ENCODE measurements at regions not wholly inside any gene's neighbourhood (a gene's known extent, or its start where the extent isn't known, plus 50 kb on each side); places are given as distances from the start of the nearest gene placed in this dataset.
A peak's percentile ranks its signal among the peaks of the same experiment; 100 is the strongest.
"Not testable (repeated sequence)": the region's sequence is repeated elsewhere in the genome, so short reads cannot be mapped to it uniquely, and the experiment has no call there.

DNA sequence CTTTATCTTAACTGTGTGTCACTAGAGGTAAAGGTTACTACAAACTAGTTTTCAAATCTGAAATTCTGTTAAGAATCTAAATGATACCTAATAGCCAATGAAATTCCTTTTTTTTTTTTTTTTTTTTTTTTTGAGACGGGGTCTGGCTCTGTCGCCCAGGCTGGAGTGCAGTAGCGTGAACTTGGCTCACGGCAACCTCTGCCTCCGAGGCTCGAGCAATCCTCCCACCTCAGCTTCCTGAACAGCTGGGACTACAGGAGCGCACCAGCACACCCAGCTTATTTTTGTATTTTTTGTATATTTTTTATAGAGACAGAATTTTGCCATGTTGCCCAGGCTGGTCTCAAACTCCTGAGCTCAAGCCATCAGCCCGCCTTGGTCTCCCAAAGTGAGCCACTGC lies 160.3 kb upstream of the NEBL start:
- DNase-seq (ENCODE audit: low spot score), result no peak

DNA sequence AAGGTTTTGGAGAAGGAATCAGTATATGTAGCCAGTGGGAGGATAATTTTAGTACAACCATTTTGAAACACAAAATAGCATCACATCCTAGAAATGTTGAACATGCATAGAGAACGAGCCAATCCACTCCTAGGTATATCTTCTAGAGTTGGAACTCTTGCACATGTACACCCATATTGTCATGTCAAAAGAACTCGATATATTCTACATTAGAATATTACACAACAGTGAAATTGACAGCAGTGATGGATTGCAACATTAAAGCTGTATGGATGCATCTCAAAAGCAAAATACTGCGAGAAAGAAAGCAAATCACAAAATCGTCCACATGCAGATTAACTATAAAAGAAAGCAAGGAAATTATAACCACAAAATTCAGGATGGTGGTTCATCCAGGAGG lies 159.3 kb upstream of the NEBL start:
- no peak for DNase-seq (ENCODE audit: low spot score)

DNA sequence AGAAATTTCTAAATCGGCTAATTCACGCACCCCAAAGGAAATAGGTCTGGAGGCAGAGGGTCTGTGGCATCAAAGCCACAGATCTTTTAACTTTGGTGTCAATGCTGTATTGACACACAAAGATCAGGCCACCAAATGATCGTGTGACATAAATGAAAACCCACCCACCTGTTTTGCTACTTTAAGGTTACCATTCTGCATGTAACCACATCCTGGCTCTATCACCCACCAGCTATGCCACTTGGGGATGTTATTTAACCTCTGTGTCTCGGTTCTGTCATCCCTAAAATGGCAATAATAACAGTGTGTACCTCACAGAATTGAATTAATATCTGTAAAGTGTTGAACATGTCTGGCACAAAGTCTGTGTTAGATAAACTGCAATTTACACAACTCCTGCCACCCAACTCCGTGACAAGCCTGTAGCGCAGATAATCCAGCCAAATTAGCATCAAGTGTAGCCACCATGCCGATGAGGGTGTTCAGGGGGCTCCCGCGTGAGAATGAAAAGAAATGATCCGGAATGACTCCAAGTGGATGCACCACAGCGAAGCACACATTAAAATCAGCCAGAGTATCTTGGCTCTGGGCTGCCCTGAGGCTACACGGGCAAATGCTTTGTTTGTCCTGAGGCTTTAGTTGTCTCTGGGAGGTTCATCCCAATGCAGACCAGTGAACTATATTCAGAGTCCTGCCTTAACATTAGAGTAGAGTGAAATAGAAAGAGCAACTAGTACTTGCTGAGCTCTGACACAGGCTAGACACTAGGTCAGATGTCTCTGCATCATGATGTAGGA lies 158.4 kb upstream of the NEBL start:
- DNase-seq (ENCODE audit: low spot score), result no peak

DNA sequence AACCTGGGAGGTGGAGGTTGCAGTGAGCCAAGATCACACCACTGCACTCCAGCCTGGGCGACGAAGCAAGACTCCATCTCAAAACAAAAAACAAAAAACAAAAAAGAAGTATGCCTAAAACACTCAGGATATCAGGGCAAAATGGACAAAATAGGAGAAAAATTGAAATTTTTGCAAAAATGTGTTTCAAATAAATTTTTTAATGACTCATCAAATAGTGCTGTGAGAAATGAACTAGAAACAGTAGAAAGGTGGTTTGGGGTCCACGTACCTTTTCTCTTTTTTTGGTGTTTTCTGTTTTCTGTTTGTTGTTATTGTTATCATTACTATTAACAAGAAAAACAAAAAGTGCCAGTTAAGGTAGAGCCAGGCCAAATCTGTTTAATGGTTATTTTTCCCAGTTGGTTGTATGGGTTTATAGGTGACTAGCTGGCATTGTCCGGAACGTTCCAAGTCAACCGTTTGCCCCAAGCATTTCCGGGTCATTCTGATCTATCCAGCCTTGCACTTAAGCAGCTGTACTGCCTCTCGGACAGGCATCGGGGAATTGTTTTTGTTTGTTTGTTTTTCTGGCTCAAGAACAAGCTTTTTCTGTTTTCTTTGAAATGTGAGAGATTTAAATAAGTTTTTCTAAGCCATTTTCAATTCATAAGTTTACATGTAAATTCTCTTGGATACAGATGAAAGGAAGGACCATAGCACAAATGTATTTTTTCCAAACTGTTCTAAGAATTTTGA lies 157.0 kb upstream of the NEBL start:
- no peak for DNase-seq (ENCODE audit: low spot score)

DNA sequence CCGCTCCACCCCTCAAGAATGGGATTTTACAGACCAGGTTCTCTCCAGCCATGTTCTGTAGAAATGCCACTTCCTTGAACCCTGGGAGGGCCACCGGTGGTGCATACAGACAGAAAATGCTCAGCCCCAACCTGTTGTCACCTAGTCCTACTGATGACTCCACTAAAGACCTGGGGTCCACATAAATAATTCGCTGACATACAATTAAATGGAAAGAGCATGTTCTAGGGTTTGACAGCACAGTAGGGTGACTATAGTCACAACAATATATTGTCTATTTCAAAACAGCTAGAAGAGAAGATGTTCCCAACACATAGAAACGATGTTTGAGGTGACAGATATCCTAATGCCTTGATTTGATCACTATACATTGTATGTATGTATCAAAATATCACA lies 155.6 kb upstream of the NEBL start:
- DNase-seq (ENCODE audit: low spot score), result no peak

DNA sequence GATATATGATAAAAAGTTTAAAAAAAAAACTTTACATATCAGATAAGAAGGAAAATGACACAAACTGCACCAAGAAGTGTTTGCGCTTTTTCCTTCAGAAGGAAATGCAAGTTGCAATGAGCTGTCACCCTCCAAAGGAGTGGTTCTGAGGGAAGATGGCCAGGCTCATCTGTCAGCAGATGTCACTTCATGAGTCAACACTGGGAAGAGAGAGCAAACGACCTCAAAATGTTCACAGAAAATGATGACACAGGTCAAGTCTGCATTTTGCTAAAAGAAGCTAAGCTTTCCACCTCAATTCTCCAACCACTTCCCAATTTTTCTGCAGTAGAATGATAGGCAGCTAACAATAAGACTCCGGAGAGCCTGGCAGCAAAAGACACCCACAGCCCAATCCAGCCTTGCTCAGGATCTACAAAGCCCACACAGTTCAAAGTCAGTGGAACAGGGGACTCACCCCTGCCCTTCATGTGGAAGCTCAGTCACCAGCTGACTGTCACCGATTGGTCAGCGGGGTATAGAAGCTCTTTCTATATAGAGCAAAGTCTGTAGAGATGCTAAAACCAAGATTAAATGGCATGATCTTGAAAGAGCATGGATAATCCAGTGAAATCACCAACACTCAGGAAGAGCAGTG lies 155.1 kb upstream of the NEBL start:
- DNase-seq (ENCODE audit: low spot score), result no peak

DNA sequence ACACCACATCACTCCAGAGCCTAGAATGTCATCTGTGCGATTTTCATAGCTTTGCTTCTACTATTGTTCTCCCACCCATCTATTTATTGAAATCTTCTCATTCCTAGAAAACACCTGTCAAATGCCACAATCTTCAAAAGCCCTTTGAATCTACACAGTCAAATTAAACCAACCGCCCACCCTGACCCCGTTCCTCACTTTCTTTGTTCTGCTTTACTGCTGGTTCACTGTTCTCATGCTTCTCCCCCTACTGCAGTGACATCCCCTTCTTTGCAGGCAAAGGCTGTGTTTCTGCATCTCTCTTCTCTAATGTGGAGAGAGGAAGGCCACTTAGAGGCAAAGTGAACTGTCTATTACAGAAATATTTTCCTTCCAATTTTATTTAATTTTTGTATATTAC lies 152.4 kb upstream of the NEBL start:
- no peak for DNase-seq (ENCODE audit: low spot score)

DNA sequence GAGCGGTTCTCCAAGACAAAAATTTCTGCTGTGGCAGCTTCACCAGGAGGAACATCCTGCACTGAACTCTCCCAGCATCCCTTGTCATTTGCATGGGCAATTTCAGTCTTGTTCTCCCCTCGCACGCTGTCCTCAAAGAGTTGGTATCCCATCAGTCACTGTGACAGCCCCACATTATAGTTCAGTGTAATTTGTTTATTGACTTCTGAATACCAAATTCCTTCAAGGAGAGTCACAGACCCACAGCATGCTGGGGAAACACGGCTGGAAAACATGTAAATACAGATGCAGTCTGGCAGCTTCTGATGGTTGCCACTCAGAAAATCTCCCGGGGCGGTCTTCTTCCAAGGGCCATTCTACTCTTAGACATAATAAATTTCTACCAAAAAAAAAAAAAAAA lies 151.0 kb upstream of the NEBL start:
- DNase-seq (ENCODE audit: low spot score), result peak; percentile 19

DNA sequence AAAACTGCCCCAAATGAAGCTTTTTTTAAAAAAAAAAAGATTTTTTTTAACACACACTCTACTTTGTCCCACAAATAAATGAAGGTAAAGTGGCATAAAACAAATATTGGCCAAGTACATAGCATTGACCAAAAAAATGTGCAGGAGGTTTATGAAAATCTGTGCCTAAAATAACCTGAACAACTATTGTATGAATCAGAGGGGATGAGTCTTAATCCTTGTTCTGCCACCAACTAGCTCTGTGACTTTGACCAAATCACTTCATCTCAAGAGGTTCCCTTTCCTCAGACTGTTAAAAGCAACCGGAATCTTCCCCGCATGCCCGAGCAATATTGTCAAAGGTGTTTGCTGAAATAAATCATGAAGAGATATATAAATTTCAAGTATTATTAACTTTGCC lies 150.4 kb upstream of the NEBL start:
- DNase-seq (ENCODE audit: low spot score), result peak; percentile 18

DNA sequence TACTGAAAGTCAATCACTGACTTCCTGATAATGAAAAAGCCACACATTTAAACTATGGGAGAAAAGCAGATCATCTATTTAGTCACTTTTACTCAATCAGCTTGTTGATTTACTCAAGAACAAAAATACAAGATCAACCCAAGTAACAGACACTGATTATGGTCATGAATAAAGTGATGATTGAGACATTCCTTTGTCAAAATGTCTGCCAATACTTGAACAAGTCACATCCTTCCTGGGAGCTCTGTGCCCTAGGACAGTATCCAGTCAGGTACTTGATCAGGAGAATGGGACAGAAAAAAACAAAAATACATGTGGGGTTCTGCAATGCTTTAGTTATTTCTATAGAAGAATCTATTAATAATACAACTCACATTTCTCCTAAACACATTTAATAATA lies 150.0 kb upstream of the NEBL start:
- no peak for DNase-seq (ENCODE audit: low spot score)

DNA sequence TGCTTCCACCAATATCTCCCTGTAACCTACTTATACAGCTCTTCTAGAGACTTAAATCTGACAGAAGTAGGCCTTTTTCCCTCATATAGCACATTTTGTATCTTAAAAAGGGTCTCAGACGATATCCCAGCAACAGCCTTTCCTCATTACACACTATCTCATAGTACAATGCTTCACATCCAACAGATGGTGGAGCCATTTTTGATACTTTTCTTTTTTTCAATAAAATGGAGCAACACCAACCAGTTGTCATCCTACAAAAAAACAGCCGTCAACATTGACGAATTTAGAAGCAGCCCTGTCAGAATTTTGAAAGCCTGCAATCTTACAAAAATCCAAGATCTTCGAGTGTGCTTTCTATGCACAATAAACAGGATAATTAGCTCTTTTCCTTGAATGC lies 145.9 kb upstream of the NEBL start:
- DNase-seq (ENCODE audit: low spot score), result no peak

DNA sequence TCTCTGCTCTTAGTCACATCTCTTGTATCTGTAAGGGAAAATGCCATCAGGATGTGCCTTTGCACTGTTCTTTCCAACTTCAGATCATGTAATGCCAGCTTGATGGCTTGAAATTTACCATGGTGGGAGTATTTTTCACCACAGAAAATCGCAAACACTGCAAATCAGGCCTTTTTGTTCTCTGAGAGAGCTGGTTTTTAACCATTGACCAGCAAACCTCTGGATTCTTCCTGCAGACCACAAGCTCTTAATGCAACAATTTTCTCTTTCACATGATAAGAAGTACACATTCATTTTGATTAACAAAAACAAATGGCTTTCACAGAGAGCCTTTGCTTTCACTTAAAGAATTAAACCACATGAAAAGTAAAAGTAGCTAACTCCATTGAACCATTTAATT lies 145.4 kb upstream of the NEBL start:
- no peak for DNase-seq (ENCODE audit: low spot score)

DNA sequence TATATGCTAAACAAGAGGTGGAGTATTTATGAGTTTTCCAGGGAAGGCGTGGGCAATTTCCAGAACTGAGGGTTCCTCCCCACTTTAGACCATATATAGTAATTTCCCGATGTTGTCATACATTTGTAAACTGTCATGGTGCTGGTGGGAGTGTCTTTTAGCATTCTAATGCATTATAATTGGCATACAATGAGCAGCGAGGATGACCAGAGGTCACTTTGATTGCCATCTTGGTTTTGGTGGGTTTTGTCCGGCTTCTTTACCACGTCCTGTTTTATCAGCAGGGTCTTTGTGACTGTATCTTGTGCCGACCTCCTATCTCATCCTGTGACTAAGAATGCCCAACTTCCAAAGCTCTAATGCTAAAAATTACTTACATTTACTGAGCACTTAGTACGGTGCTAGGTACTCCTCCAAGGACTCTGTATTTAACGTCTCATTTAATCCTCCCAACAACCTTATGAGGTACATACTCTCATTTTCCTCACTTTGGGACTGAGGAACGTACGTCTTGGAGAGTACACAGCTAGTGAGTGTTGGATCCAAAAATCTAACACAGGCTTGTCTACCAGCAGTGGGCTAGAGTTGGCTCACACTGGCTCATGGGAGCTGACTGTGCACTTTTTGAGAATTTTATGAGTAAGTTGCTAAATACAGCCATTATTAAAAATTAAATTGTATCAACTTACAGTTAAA lies 144.8 kb upstream of the NEBL start:
- no peak for DNase-seq (ENCODE audit: low spot score)

DNA sequence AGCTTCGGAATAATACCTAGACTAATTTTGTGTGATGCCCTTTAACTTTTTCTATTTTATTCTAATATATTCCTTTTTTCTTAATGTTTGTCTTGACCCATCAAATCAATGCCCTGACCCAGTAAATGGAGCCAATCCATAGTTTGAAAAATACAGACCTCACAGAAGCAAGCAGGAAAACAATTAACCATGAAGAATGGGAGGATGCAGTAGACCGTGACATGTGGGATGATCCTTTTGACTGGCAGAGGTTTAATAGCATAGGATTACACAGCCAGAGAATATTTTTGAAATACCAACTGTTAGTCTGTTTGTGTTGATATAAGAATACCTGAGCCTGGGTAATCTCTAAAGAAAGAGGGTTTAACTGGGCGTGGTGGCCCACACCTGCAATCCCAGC lies 142.6 kb upstream of the NEBL start:
- no peak for DNase-seq (ENCODE audit: low spot score)

DNA sequence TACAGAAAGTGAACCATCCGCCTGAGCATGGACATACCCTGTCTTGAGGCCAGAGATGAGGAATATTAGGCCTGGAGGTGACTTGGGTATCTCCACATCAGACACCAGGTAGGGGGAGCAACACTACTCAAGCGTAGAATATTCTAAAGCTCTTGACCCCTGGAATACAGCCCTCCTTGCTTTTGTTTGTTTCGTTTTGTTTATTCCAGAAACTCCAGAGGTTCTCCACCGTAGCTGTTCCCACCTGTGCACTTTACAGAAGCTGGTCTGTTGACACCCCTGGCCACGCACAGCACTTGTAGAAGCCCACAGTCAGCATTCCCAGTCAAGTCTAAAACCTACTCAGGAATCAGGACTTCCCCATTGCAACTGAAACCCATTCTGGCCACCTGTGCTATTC lies 139.6 kb upstream of the NEBL start:
- no peak for DNase-seq (ENCODE audit: low spot score)

DNA sequence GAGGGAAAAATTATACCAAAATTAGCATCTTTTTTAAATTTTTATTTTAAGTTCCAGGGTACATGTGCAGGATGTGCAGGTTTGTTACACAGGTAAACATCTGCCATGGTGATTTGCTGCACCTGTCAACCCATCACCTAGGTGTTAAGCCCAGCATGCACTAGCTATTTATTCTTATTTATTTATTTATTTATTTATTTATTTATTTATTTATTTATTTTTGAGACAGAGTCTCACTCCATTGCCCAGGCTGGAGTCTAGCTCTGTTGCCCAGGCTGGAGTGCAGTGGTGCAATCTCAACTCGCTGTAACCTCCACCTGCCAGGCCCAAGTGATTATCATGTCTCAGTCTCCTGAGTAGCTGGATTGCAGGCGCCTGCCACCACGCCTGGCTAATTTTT lies 137.7 kb upstream of the NEBL start:
- DNase-seq (ENCODE audit: low spot score), result not testable (repeated sequence)

DNA sequence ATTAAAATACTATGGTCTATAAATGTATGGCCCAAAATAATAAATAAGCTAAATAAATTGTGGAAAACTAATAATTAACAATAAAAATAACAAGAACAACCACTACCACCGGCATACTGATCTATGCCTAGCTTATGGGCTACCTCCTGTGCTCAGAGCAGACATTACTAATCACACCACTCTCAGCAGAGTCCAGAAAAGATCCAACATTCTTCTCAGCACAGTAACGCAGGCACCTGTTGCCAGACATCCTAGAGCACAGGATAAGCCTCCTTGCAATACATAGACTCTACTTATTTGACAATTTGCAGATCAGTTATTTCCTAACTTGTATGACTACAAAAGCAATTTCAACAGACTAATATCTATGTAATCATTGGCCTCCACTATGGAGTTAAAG lies 137.1 kb upstream of the NEBL start:
- DNase-seq (ENCODE audit: low spot score), result no peak

DNA sequence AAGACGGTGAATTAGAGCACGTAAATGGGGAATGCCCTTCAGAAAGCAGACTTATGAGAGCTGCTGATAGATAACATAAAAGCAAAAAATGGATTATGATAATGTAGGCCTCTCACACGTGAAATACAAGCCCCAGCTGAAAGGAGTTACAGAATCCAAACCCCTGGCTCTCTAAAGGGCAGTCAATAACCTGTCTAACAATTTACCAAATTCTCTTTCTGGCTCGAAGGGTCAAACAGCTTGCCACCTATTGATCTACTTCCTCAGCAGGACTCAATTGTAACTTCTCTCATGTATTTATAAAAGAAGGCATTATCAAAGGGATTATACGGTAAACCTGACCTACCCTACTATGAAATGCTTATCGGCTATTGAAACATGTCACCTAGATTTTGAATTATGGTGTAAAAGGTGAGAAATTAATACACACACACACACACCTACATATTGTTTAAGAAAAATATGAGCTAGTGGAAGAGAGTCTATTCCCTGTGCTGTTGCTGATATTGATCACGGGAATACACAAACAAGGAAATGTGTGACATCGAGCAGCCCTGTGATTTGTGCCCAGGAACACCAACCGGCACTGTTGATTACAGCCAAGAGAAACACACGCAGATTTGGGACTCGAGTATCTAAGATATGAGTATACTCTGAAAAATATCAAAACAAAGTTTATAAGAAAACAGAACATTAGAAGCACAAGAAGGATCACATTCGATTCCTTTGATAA lies 135.6 kb upstream of the NEBL start:
- no peak for DNase-seq (ENCODE audit: low spot score)

DNA sequence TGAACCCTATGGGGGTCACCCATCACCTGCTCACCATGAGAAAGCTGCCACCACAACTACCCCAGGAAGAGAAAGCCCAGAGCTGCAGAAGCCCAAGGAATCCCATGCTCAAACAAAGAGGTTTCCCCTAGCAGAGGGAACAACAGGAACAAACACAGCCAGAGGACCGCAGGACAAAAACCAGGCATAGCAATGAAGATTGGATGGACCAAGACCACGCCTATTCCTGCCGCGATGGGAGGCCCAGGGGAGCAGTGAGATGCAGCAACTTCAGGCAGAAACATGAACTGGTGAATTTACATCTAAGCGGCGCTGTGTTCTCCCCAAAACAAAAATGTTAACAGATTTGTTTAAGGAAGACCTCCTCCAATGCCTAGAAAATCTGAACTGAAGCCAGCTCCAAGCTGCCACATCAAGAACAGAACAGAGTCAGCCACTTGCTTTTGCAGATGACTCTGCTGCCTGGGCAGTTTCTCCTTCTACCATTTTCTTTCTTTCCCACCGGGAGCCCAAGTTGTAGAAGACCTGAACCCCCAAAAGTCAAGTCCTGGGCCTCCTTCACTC lies 134.2 kb upstream of the NEBL start:
- DNase-seq (ENCODE audit: low spot score), result no peak

DNA sequence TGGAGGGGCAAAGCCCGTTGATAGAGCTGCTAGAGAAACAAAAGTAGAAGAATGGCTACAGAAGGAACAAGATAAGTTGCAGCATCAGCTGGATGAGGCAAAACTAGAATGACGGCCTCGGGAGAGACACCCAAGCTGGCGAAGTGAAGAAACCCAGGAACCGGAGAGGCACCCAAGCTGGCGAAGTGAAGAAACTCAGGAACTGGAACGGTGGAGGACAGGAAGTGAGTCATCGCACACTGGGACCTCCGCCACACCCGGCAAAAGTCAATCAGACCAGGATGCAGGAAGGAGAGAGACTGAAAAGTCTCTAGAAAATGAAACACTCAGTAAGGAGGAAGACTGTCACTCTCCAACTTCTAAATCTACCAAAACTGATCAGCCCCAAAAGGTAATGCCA lies 133.0 kb upstream of the NEBL start:
- peak; percentile 92 for DNase-seq (ENCODE audit: low spot score)

DNA sequence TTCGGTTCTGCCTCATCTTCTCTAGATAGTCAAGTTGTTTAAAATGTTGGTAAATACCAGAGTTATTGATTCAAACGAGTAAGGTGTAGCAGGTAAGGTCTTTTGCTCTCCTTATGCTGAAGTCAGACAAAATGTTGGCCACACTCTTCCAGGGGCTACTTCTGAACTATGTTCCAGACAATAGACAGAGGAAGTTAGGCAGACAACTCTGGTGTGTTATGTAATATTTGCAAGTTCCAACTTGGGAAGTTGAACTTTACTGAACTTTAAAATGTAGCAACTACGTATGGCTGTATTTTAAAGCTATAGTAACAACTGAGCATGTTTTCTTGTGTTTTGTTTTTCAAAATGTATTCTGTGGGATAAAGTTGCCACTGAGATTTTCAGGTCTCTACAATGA lies 125.7 kb upstream of the NEBL start:
- DNase-seq (ENCODE audit: low spot score), result no peak

All from A172 (cell line).